ENCODE measurements at regions not wholly inside any gene's neighbourhood (a gene's known extent, or its start where the extent isn't known, plus 50 kb on each side); places are given as distances from the start of the nearest gene placed in this dataset.

DNA sequence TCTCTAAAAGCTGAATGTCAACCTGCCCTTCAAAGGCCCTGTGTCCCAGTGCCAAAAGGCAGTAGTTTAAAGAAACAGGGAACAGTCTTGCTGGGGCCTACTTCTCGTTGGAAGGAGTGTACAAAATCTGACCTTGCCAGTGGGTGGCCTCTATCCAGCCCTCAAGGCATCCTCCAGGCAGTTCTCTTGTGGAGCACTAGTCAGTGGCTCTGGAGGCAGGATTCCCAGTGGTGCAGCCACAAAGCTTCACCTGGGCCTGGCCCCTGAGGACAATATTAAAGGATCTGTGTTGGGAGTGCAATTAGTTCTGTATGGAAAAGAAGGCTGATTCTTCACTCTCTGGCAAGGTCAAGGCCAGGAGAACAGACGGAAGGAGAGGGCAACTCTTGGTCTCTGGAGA lies 237.8 kb upstream of the ADAMTS9 start:
- TF ChIP-seq, protein P1, sequence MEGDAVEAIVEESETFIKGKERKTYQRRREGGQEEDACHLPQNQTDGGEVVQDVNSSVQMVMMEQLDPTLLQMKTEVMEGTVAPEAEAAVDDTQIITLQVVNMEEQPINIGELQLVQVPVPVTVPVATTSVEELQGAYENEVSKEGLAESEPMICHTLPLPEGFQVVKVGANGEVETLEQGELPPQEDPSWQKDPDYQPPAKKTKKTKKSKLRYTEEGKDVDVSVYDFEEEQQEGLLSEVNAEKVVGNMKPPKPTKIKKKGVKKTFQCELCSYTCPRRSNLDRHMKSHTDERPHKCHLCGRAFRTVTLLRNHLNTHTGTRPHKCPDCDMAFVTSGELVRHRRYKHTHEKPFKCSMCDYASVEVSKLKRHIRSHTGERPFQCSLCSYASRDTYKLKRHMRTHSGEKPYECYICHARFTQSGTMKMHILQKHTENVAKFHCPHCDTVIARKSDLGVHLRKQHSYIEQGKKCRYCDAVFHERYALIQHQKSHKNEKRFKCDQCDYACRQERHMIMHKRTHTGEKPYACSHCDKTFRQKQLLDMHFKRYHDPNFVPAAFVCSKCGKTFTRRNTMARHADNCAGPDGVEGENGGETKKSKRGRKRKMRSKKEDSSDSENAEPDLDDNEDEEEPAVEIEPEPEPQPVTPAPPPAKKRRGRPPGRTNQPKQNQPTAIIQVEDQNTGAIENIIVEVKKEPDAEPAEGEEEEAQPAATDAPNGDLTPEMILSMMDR (conservative IDR thresholded peaks at IDR 0.05 in 1 of 2, IDR thresholded peaks at IDR 0.05 in 1 of 2; ENCODE audit: extremely low read depth in 1 of 2, insufficient read depth in 1 of 2, low read depth in 1 of 2, low read length in 2 of 2) = no peak
- TF ChIP-seq EZH2 (IDR thresholded peaks at IDR 0.05; ENCODE audit: borderline replicate concordance, low read length) = no peak
